Activated T-helper 1 cell treated with anti-CD3 and anti-CD28 coated beads, Interleukin-12 subunit alpha, Interleukin-12 subunit beta, Interleukin-2, Interleukin-4 antibody, amounts not matched to agents 30 ng/mL and 10 ng/mL and 1 ng/mL, durations not matched to agents 14 hours and 24 hours and 36 hours (primary cell): ENCODE measurements at regions not wholly inside any gene's neighbourhood (a gene's known extent, or its start where the extent isn't known, plus 50 kb on each side); places are given as distances from the start of the nearest gene placed in this dataset.

Experiments
- DNase-seq: peaks from one replicate; pipeline ENCODE4 v3.0.0; 2021; ENCODE audit warnings: low spot score
- H3K27ac Mint-ChIP-seq: one replicate; pipeline ENCODE4 v1.8.0; 2021; ENCODE audit warnings: mild to moderate bottlenecking, mixed read lengths
- H3K27me3 Mint-ChIP-seq: one replicate; pipeline ENCODE4 v1.8.0; 2022; ENCODE audit warnings: mild to moderate bottlenecking, moderate library complexity, mixed read lengths; ENCODE audit not compliant: insufficient read depth
- H3K36me3 Mint-ChIP-seq: one replicate; pipeline ENCODE4 v1.8.0; 2021; ENCODE audit warnings: low read depth, mixed read lengths
- H3K4me1 Mint-ChIP-seq: one replicate; pipeline ENCODE4 v1.8.0; 2021; ENCODE audit warnings: low read depth, mixed read lengths
- H3K4me3 Mint-ChIP-seq: one replicate; pipeline ENCODE4 v1.8.0; 2021; ENCODE audit warnings: mild to moderate bottlenecking, moderate library complexity, mixed read lengths
- H3K9me3 Mint-ChIP-seq: one replicate; pipeline ENCODE4 v1.8.0; 2021; ENCODE audit warnings: mixed read lengths
- intact Hi-C: fragments of 100-400 bp; cut with micrococcal nuclease; formaldehyde crosslinking; loops from one replicate; pipeline ENCODE4 v1.15.1; 2024

- H3K27ac Mint-ChIP-seq: no peak overlapping the region
- peaks cover 3% of the 10 kb centered on the region for H3K9me3 Mint-ChIP-seq
- H3K4me3 Mint-ChIP-seq: no peak overlapping the region
These were observed 175.7 kb upstream of the RND3 start for GRCh38 chr2:150663143-150663542.

GRCh38 chr2:150656002-150656401 is 168.5 kb upstream of the RND3 start:
- Mint-ChIP-seq H3K4me3 (no peak overlapping the region), H3K27me3 (no peaks in the 10 kb centered on the region), H3K27ac (no peak overlapping the region), H3K36me3 (no peaks in the 10 kb centered on the region), H3K4me1 (no peaks in the 10 kb centered on the region), H3K9me3 (peaks cover 3% of the 10 kb centered on the region)
- no peak for DNase-seq
- intact Hi-C loops: no loop called here

More at GRCh38 chr2:150663143-150663542, 175.7 kb upstream of the RND3 start:
- Mint-ChIP-seq H3K27me3 (no peaks in the 10 kb centered on the region), H3K4me1 (no peaks in the 10 kb centered on the region), H3K36me3 (no peaks in the 10 kb centered on the region)
- DNase-seq: no peak
- intact Hi-C loops: no loop called here

- no peak for DNase-seq
- Mint-ChIP-seq H3K36me3 (no peaks in the 10 kb centered on the region), H3K4me3 (no peak overlapping the region), H3K4me1 (no peaks in the 10 kb centered on the region), H3K27me3 (no peaks in the 10 kb centered on the region), H3K9me3 (peaks cover 1% of the 10 kb centered on the region), H3K27ac (no peak overlapping the region)
- intact Hi-C loops: no loop called here
These were observed 165.9 kb upstream of the RND3 start for GRCh38 chr2:150653351-150653750.

- H3K27me3 Mint-ChIP-seq: no peaks in the 10 kb centered on the region
- no peaks in the 10 kb centered on the region for H3K4me1 Mint-ChIP-seq
These were observed 160.5 kb upstream of the RND3 start for GRCh38 chr2:150647943-150648342.

GRCh38 chr2:150646746-150647145 is 159.3 kb upstream of the RND3 start:
- no peak overlapping the region for H3K4me3 Mint-ChIP-seq
- H3K9me3 Mint-ChIP-seq: no peaks in the 10 kb centered on the region
- no peaks in the 10 kb centered on the region for H3K36me3 Mint-ChIP-seq
- no peaks in the 10 kb centered on the region for H3K27me3 Mint-ChIP-seq
- H3K27ac Mint-ChIP-seq: no peak overlapping the region
- DNase-seq: no peak
- intact Hi-C loops: no loop called here
- H3K4me1 Mint-ChIP-seq: no peaks in the 10 kb centered on the region

More at GRCh38 chr2:150647943-150648342, 160.5 kb upstream of the RND3 start:
- Mint-ChIP-seq H3K27ac (no peak overlapping the region), H3K4me3 (no peak overlapping the region), H3K9me3 (no peaks in the 10 kb centered on the region), H3K36me3 (no peaks in the 10 kb centered on the region)
- intact Hi-C loops: no loop called here
- no peak for DNase-seq

- Mint-ChIP-seq H3K36me3 (no peaks in the 10 kb centered on the region), H3K27me3 (no peaks in the 10 kb centered on the region), H3K4me1 (no peaks in the 10 kb centered on the region), H3K4me3 (no peak overlapping the region), H3K9me3 (no peaks in the 10 kb centered on the region), H3K27ac (no peak overlapping the region)
- no peak for DNase-seq
- intact Hi-C loops: no loop called here
These were observed 157.0 kb upstream of the RND3 start for GRCh38 chr2:150644298-150645067.

GRCh38 chr2:150643114-150643725 is 155.8 kb upstream of the RND3 start:
- Mint-ChIP-seq H3K9me3 (no peaks in the 10 kb centered on the region), H3K36me3 (no peaks in the 10 kb centered on the region), H3K27ac (no peak overlapping the region), H3K4me1 (no peaks in the 10 kb centered on the region), H3K4me3 (no peak overlapping the region), H3K27me3 (no peaks in the 10 kb centered on the region)
- intact Hi-C loops: no loop called here
- no peak for DNase-seq

- intact Hi-C loops: no loop called here
These were observed 152.6 kb upstream of the RND3 start for GRCh38 chr2:150640039-150640438.

GRCh38 chr2:150639383-150639782 is 151.9 kb upstream of the RND3 start:
- Mint-ChIP-seq H3K36me3 (no peaks in the 10 kb centered on the region), H3K4me1 (no peaks in the 10 kb centered on the region), H3K27me3 (no peaks in the 10 kb centered on the region), H3K9me3 (no peaks in the 10 kb centered on the region), H3K27ac (no peak overlapping the region), H3K4me3 (no peak overlapping the region)
- DNase-seq: no peak
- intact Hi-C loops: no loop called here

More at GRCh38 chr2:150640039-150640438, 152.6 kb upstream of the RND3 start:
- H3K36me3 Mint-ChIP-seq: no peaks in the 10 kb centered on the region
- H3K9me3 Mint-ChIP-seq: no peaks in the 10 kb centered on the region
- H3K4me3 Mint-ChIP-seq: no peak overlapping the region
- no peaks in the 10 kb centered on the region for H3K27me3 Mint-ChIP-seq
- DNase-seq: no peak
- no peaks in the 10 kb centered on the region for H3K4me1 Mint-ChIP-seq
- H3K27ac Mint-ChIP-seq: no peak overlapping the region

- no peaks in the 10 kb centered on the region for H3K4me1 Mint-ChIP-seq
- no peak for DNase-seq
- no peak overlapping the region for H3K4me3 Mint-ChIP-seq
- H3K36me3 Mint-ChIP-seq: no peaks in the 10 kb centered on the region
- intact Hi-C loops: no loop called here
- no peaks in the 10 kb centered on the region for H3K9me3 Mint-ChIP-seq
- no peak overlapping the region for H3K27ac Mint-ChIP-seq
- H3K27me3 Mint-ChIP-seq: no peaks in the 10 kb centered on the region
These were observed 143.9 kb upstream of the RND3 start for GRCh38 chr2:150631236-150631821.

GRCh38 chr2:150630587-150631235 is 143.2 kb upstream of the RND3 start:
- Mint-ChIP-seq H3K9me3 (no peaks in the 10 kb centered on the region), H3K27ac (no peak overlapping the region), H3K4me1 (no peaks in the 10 kb centered on the region), H3K4me3 (no peak overlapping the region), H3K36me3 (no peaks in the 10 kb centered on the region), H3K27me3 (no peaks in the 10 kb centered on the region)
- intact Hi-C loops: no loop called here
- no peak for DNase-seq

GRCh38 chr2:150627526-150627925 is 140.1 kb upstream of the RND3 start:
- Mint-ChIP-seq H3K27me3 (no peaks in the 10 kb centered on the region), H3K4me1 (peaks cover 5% of the 10 kb centered on the region), H3K27ac (no peak overlapping the region), H3K9me3 (no peaks in the 10 kb centered on the region), H3K36me3 (no peaks in the 10 kb centered on the region), H3K4me3 (no peak overlapping the region)
- no peak for DNase-seq
- intact Hi-C loops: no loop called here

GRCh38 chr2:150626934-150627411 is 139.5 kb upstream of the RND3 start:
- DNase-seq: no peak
- Mint-ChIP-seq H3K27me3 (no peaks in the 10 kb centered on the region), H3K27ac (no peak overlapping the region), H3K9me3 (no peaks in the 10 kb centered on the region), H3K4me3 (no peak overlapping the region), H3K36me3 (no peaks in the 10 kb centered on the region), H3K4me1 (peaks cover 5% of the 10 kb centered on the region)
- intact Hi-C loops: no loop called here
